ENCODE measurements at regions not wholly inside any gene's neighbourhood (a gene's known extent, or its start where the extent isn't known, plus 50 kb on each side); places are given as distances from the start of the nearest gene placed in this dataset.

DNA sequence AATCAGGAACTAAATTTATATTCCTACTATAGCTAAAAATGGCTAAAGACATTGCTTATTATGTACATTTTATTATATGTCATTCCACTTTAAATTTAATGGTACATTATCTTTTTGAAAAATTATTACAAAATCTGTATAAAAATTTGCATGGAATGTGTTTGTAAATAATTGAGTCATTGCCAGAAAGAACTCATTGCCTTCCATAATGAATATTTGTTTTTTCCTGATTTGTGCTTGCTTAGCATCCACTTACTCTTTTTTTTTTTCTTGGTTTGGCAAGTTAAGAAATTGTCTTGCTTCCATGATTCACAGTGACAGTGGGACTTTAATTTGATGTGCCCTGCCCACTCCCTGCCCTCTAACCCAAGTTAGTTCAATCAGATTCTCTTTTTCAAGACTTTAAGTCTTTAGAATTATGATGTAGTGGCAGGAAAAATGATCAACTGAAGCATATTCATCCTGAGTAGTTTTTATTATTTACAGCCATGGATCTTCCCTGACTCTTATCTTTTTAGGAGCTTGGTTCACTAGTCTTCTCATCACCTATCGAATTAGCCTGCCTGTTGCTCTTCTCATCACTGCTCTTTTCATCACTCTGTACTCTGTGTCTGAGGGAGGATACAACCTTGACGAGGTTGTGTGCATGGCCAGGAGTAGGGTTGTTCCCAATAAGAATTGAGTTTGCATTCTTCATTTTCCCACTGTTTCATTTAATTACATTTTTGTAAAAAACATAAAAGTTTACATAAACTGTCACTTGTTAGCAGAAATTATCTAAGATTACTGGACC, 442.0 kb downstream of the BTG1 start:
- TF ChIP-seq SUZ12 (IDR thresholded peaks at IDR 0.05; ENCODE audit: extremely low read depth, insufficient read depth, insufficient read length), result no peak
- no peak for TF ChIP-seq ZNF274 (IDR thresholded peaks at IDR 0.05; ENCODE audit: low read depth, low read length)
- no peak for TF ChIP-seq YY1 (IDR thresholded peaks at IDR 0.05; ENCODE audit: insufficient read depth, insufficient read length)
